WERI-Rb-1 (cell line): ENCODE measurements at regions not wholly inside any gene's neighbourhood (a gene's known extent, or its start where the extent isn't known, plus 50 kb on each side); places are given as distances from the start of the nearest gene placed in this dataset.

Experiments
- DNase-seq: peaks from one replicate; pipeline ENCODE4 v3.0.0-alpha.2; 2020
- H3K27ac ChIP-seq: fragments of 250-450 bp; sonication (Bioruptor Pico); 2 replicates; pipeline ENCODE4 v1.5.1; 2020; ENCODE audit warnings: mild to moderate bottlenecking, moderate library complexity
- H3K27me3 ChIP-seq: fragments of 250-450 bp; sonication (Bioruptor Pico); 2 replicates; pipeline ENCODE4 v1.5.1; 2021; ENCODE audit warnings: mild to moderate bottlenecking, low read depth, moderate library complexity; ENCODE audit not compliant: insufficient read depth, severe bottlenecking
- H3K36me3 ChIP-seq: fragments of 250-450 bp; sonication (Bioruptor Pico); 2 replicates; pipeline ENCODE4 v1.5.1; 2020; ENCODE audit warnings: mild to moderate bottlenecking, moderate library complexity
- H3K4me3 ChIP-seq: 2 replicates; pipeline ENCODE4 v1.5.1; 2011; ENCODE audit warnings: low read depth, mild to moderate bottlenecking, control low read depth, low read length
- H3K9me3 ChIP-seq: fragments of 250-450 bp; sonication (Bioruptor Pico); 2 replicates; pipeline ENCODE4 v1.5.1; 2021; ENCODE audit warnings: mild to moderate bottlenecking, moderate library complexity; ENCODE audit not compliant: severe bottlenecking
- TF ChIP-seq, protein P1 (sequence below): IDR thresholded peaks from 2 replicates; pipeline ENCODE4 v1.5.1; 2011; ENCODE audit warnings: low read depth, mild to moderate bottlenecking, control low read depth, inconsistent platforms, low read length

DNA sequence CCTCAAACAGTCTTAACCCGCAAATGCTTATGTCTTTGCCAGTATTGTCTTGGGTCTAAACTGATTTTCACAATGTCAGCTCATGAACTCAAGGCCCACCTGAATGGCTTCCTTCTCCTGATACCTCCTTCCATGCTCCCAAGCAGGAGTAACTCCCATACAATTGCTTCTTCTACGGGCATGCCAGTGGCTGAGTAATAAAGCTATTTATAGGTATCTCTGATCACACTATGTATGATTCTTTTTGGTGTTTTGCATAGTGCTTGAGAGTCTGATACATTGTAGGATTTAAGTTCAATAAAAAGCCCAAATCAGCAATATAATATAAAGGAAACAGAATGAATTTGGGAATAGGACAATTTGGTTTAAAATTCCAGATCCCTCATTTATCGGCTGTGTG, 235.0 kb upstream of the DCN start:
- Histone ChIP-seq H3K27ac (no peak overlapping the region), H3K36me3 (no peaks in the 10 kb centered on the region), H3K4me3 (no peak overlapping the region), H3K27me3 (no peaks in the 10 kb centered on the region), H3K9me3 (no peaks in the 10 kb centered on the region)
- DNase-seq: no peak
- TF ChIP-seq, protein P1, sequence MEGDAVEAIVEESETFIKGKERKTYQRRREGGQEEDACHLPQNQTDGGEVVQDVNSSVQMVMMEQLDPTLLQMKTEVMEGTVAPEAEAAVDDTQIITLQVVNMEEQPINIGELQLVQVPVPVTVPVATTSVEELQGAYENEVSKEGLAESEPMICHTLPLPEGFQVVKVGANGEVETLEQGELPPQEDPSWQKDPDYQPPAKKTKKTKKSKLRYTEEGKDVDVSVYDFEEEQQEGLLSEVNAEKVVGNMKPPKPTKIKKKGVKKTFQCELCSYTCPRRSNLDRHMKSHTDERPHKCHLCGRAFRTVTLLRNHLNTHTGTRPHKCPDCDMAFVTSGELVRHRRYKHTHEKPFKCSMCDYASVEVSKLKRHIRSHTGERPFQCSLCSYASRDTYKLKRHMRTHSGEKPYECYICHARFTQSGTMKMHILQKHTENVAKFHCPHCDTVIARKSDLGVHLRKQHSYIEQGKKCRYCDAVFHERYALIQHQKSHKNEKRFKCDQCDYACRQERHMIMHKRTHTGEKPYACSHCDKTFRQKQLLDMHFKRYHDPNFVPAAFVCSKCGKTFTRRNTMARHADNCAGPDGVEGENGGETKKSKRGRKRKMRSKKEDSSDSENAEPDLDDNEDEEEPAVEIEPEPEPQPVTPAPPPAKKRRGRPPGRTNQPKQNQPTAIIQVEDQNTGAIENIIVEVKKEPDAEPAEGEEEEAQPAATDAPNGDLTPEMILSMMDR: no peak

DNA sequence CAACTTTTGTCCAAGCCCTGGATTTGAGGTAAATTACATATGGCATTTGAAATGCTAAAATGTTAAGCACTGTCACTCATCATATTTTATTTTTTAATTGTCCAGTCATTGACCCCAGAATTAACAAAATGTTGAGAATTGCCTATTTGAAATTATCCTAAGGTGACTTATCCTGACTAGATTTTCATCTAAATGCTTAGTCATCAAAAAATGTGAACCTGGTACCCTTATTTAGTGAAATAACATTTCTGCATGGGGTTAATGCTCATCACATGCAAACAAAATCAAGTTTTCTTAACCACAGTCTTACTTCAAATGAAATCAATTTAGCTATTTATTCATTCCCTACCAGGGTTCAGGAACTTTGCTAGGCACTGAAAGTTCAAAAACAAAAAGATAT, 232.0 kb upstream of the DCN start:
- H3K4me3 ChIP-seq: no peak overlapping the region
- H3K27me3 ChIP-seq: no peaks in the 10 kb centered on the region
- H3K27ac ChIP-seq: no peak overlapping the region
- H3K9me3 ChIP-seq: no peaks in the 10 kb centered on the region
- TF ChIP-seq, protein P1: no peak
- H3K36me3 ChIP-seq: no peaks in the 10 kb centered on the region
- no peak for DNase-seq

DNA sequence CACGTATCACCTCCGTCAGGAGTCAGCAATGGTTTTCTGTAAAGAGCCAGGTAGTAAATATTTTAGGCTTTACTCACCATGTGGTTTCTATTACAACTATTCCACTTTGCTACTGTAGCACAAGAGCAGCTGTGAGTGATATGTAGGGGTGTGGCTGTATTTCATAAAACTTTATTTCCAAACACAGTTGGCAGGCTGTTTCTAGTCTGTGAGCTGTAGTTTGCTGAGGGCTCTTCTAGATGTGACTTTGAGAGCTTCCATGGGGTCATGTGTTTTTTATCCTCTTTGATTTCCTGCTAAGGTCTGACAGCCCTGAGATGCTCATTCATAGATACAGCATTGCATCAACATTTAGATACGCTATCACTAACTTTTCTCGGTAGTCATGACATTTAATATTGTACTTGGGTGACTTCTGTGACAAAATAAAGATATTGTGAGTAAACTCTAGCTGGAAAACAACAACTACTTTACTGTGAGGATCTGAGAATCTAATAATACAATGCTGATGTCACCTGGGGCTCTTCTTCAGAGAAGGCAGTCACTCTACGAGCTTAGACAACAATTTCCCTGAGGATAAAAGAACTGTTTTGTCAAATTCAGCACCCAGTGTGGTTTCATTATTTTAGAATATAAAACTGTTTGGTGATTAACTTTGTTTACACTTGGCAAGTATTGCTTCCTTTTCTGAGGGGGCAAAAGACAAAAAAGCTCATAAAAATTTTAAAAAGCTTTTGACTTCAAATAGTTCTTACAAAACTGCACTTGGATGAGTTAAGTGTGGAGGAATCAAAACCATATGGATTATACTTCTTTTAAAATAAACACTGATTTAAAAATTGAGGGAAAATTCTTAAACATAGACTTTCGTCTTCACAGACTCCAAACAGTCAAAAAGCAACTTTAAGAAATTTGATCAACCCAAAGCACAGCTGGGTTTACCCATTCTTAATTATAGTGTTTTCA, 231.2 kb upstream of the DCN start:
- TF ChIP-seq, protein P1: no peak
- H3K9me3 ChIP-seq: no peaks in the 10 kb centered on the region
- H3K36me3 ChIP-seq: no peaks in the 10 kb centered on the region
- no peak overlapping the region for H3K27ac ChIP-seq
- H3K27me3 ChIP-seq: no peaks in the 10 kb centered on the region
- DNase-seq: no peak
- no peak overlapping the region for H3K4me3 ChIP-seq

DNA sequence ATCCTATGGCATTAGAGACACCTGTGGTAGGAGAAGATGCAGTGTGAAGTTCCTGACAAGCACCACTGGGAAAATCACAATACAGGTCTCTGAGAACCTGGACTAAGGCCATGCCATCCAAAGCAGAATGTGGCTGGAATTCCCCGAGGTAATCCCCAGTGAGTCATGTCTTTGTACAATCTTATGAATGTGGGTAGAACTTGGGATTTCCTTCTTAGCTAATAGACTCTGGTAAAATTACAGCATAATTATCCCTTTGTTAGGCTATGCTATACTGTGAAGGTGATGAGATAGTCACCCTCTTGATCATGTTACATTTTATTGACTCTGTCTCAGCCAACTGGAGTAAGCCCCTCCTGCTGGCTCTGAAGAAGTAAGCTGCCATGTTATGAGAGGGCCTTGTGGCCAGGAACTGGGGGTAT, 224.3 kb upstream of the DCN start:
- no peak overlapping the region for H3K4me3 ChIP-seq
- TF ChIP-seq, protein P1: no peak

DNA sequence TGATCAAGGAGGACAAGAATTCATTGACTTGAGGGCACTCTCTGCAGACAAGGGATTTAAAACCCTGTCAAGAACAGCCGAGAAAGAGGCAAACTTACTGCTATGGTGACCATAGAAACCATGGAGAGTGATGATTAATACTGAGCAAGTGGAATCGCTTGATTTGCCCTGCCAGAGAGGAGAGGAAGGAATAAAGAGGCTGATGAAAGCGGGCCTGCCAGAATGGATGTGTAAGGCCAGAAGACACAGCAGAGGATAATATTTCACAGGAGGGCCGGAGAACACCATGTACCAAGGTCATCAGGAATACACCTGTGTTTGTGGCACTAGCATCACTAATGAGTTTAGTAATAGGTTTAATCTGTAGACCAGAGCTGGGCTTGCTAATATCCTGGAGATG, 221.8 kb upstream of the DCN start:
- Histone ChIP-seq H3K36me3 (no peaks in the 10 kb centered on the region), H3K9me3 (peaks cover 2% of the 10 kb centered on the region), H3K4me3 (no peak overlapping the region), H3K27ac (no peak overlapping the region), H3K27me3 (no peaks in the 10 kb centered on the region)
- no peak for DNase-seq
- TF ChIP-seq, protein P1: no peak

More for the DNA sequence above, 224.3 kb upstream of the DCN start:
- Histone ChIP-seq H3K27me3 (no peaks in the 10 kb centered on the region), H3K27ac (no peak overlapping the region), H3K36me3 (no peaks in the 10 kb centered on the region), H3K9me3 (peaks cover 2% of the 10 kb centered on the region)
- no peak for DNase-seq
